ENCODE measurements at regions not wholly inside any gene's neighbourhood (a gene's known extent, or its start where the extent isn't known, plus 50 kb on each side); places are given as distances from the start of the nearest gene placed in this dataset.

DNA sequence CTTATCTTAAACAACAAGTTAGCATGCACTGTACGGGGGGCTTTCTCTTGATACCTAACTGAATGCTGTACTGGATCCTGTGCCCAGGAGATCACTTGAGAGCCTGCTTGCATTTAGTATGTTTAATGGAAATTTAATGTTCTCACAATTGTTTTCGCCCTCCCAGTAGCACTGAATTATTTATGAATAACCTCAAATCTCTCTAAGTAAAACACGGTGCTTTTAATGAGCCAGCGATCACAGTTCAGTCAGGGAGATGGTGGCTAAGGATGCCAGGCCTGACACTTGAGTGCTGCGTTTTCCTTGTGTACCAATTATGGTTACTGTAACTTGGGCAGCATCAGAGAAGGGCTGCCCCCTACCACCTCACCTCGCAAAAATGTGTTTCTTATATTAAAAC, 115.5 kb upstream of the ADARB2 start:
- 85% methylated on average over 6 of the region's 6 CpGs for WGBS
- Histone ChIP-seq H3K36me3 (ENCODE audit: control insufficient read depth in 4 of 4, insufficient read depth in 3 of 4, low read depth in 1 of 4, low read length in 3 of 4) (no peaks in the 10 kb centered on the region), H3K9me3 (ENCODE audit: control insufficient read depth in 4 of 4, low read length in 3 of 4) (no peaks in the 10 kb centered on the region), H3K9ac (ENCODE audit: low read depth in 1 of 2, low read length in 2 of 2) (no peak overlapping the region), H3K27ac (ENCODE audit: low read depth in 1 of 2, low read length in 2 of 2) (no peak overlapping the region), H3K27me3 (ENCODE audit: control insufficient read depth in 4 of 4, insufficient read depth in 4 of 4, low read length in 3 of 4) (no peaks in the 10 kb centered on the region), H3K4me1 (ENCODE audit: control insufficient read depth in 4 of 4, insufficient read depth in 4 of 4, low read length in 3 of 4) (no peaks in the 10 kb centered on the region), H3K4me3 (ENCODE audit: low read depth in 1 of 3, low read length in 3 of 3) (no peak overlapping the region)
- TF ChIP-seq, protein P1, sequence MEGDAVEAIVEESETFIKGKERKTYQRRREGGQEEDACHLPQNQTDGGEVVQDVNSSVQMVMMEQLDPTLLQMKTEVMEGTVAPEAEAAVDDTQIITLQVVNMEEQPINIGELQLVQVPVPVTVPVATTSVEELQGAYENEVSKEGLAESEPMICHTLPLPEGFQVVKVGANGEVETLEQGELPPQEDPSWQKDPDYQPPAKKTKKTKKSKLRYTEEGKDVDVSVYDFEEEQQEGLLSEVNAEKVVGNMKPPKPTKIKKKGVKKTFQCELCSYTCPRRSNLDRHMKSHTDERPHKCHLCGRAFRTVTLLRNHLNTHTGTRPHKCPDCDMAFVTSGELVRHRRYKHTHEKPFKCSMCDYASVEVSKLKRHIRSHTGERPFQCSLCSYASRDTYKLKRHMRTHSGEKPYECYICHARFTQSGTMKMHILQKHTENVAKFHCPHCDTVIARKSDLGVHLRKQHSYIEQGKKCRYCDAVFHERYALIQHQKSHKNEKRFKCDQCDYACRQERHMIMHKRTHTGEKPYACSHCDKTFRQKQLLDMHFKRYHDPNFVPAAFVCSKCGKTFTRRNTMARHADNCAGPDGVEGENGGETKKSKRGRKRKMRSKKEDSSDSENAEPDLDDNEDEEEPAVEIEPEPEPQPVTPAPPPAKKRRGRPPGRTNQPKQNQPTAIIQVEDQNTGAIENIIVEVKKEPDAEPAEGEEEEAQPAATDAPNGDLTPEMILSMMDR (IDR thresholded peaks at IDR 0.05; ENCODE audit: low read depth, low read length, missing input control), result no peak
- TF ChIP-seq TAF1 (conservative IDR thresholded peaks at IDR 0.05) (no peak), SP1 (IDR thresholded peaks at IDR 0.05) (no peak)
- DNase-seq (ENCODE audit: low spot score), result no peak

DNA sequence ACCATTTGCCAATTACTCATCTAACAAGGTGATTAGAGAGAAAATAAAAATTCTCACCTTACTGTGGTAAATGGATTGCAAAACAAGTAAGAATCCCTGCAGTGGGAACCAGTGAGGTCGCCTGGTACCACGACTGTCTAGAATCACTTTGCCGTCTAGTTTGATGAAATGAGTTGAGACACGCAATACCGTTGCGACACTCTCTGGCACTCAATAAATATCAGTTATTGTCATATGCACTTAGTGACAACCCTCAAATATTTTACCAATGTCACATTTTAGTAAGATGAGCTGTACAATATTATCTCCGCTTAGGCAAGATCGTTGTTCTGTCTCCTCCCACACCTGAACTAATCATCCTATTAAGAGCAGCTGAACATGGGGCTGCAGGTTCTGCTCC, 114.4 kb upstream of the ADARB2 start:
- Histone ChIP-seq H3K27me3 (ENCODE audit: control insufficient read depth in 4 of 4, insufficient read depth in 4 of 4, low read length in 3 of 4) (no peaks in the 10 kb centered on the region), H3K4me3 (ENCODE audit: low read depth in 1 of 3, low read length in 3 of 3) (no peak overlapping the region), H3K9me3 (ENCODE audit: control insufficient read depth in 4 of 4, low read length in 3 of 4) (no peaks in the 10 kb centered on the region), H3K36me3 (ENCODE audit: control insufficient read depth in 4 of 4, insufficient read depth in 3 of 4, low read depth in 1 of 4, low read length in 3 of 4) (no peaks in the 10 kb centered on the region), H3K4me1 (ENCODE audit: control insufficient read depth in 4 of 4, insufficient read depth in 4 of 4, low read length in 3 of 4) (no peaks in the 10 kb centered on the region), H3K9ac (ENCODE audit: low read depth in 1 of 2, low read length in 2 of 2) (no peak overlapping the region), H3K27ac (ENCODE audit: low read depth in 1 of 2, low read length in 2 of 2) (no peak overlapping the region)
- no peak for TF ChIP-seq SP1 (IDR thresholded peaks at IDR 0.05)
- DNase-seq (ENCODE audit: low spot score), result no peak
- WGBS, result 93% methylated on average over 8 of the region's 8 CpGs

DNA sequence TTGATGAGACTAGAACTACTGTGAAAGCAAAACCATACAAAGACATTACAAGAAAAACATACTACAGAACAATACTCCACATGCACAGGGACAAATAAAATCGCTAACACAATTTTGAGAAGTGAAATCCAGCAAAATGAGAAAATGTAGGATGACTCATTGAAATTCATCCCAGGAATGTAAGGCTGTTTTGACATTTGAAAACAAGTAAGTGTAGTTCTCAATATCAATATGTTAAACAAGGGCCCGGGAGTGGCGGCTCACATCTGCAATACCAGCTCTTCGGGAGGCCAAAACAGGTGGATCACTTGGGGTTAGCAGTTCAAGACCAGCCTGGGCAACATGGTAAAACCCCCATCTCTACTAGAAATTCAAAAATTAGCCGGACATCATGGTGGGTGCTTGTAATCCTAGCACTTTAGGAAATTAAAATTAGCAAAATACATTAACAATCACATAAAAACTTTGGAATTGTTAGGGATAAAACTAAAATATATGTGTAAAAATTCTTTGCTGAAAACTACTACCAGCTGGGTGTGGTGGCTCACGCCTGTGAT, 113.7 kb upstream of the ADARB2 start:
- WGBS, result 78% methylated on average over 6 of the region's 6 CpGs
- TF ChIP-seq FOXA2 (IDR thresholded peaks at IDR 0.05), result no peak
- H3K27ac ChIP-seq (ENCODE audit: low read depth in 1 of 2, low read length in 2 of 2), result no peak overlapping the region

DNA sequence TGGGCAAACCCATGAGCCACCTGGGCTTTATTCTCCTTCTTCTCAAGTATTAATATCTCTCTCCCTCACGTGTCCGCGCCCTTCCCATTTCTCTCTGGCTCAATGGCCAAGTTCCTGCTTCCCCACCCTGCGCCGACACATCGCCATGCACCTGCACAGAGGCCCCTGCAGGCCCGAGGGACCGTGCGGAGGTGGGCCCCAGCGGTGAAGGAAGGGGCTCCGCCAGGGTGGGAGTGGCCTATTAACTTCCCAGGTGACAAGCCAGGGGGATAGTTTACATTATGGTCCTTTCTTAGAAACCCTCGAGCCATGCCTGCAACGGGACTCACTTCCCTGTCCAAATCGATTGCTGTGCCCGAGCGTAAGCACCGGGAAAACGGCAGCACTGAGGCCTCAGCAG, 110.0 kb upstream of the ADARB2 start:
- Histone ChIP-seq H3K9me3 (ENCODE audit: control insufficient read depth in 4 of 4, low read length in 3 of 4) (no peaks in the 10 kb centered on the region), H3K4me1 (ENCODE audit: control insufficient read depth in 4 of 4, insufficient read depth in 4 of 4, low read length in 3 of 4) (no peaks in the 10 kb centered on the region), H3K9ac (ENCODE audit: low read depth in 1 of 2, low read length in 2 of 2) (no peak overlapping the region), H3K4me3 (ENCODE audit: low read depth in 1 of 3, low read length in 3 of 3) (no peak overlapping the region), H3K27me3 (ENCODE audit: control insufficient read depth in 4 of 4, insufficient read depth in 4 of 4, low read length in 3 of 4) (no peaks in the 10 kb centered on the region), H3K27ac (ENCODE audit: low read depth in 1 of 2, low read length in 2 of 2) (no peak overlapping the region), H3K36me3 (ENCODE audit: control insufficient read depth in 4 of 4, insufficient read depth in 3 of 4, low read depth in 1 of 4, low read length in 3 of 4) (no peaks in the 10 kb centered on the region)
- DNase-seq (ENCODE audit: low spot score), result no peak
- TF ChIP-seq FOXA2 (IDR thresholded peaks at IDR 0.05) (no peak), JUND (IDR thresholded peaks at IDR 0.05) (no peak), GABPA (IDR thresholded peaks at IDR 0.05 in 1 of 2, conservative IDR thresholded peaks at IDR 0.05 in 1 of 2) (no peak), TAF1 (conservative IDR thresholded peaks at IDR 0.05) (no peak), FOXA1 (IDR thresholded peaks at IDR 0.05) (no peak), RXRA (IDR thresholded peaks at IDR 0.05) (no peak), NR2F2 (IDR thresholded peaks at IDR 0.05) (no peak), HNF4A (conservative IDR thresholded peaks at IDR 0.05) (no peak), EGR1 (IDR thresholded peaks at IDR 0.05; ENCODE audit: low read depth in 2 of 2) (no peak), YY1 (IDR thresholded peaks at IDR 0.05) (no peak), SP1 (IDR thresholded peaks at IDR 0.05) (no peak), HNF4G (IDR thresholded peaks at IDR 0.05) (no peak)
- TF ChIP-seq, protein P2, sequence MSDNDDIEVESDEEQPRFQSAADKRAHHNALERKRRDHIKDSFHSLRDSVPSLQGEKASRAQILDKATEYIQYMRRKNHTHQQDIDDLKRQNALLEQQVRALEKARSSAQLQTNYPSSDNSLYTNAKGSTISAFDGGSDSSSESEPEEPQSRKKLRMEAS (IDR thresholded peaks at IDR 0.05), result no peak
- TF ChIP-seq, protein P3, sequence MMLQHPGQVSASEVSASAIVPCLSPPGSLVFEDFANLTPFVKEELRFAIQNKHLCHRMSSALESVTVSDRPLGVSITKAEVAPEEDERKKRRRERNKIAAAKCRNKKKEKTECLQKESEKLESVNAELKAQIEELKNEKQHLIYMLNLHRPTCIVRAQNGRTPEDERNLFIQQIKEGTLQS (IDR thresholded peaks at IDR 0.05), result no peak
- TF ChIP-seq, protein P4, sequence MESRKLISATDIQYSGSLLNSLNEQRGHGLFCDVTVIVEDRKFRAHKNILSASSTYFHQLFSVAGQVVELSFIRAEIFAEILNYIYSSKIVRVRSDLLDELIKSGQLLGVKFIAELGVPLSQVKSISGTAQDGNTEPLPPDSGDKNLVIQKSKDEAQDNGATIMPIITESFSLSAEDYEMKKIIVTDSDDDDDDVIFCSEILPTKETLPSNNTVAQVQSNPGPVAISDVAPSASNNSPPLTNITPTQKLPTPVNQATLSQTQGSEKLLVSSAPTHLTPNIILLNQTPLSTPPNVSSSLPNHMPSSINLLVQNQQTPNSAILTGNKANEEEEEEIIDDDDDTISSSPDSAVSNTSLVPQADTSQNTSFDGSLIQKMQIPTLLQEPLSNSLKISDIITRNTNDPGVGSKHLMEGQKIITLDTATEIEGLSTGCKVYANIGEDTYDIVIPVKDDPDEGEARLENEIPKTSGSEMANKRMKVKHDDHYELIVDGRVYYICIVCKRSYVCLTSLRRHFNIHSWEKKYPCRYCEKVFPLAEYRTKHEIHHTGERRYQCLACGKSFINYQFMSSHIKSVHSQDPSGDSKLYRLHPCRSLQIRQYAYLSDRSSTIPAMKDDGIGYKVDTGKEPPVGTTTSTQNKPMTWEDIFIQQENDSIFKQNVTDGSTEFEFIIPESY (IDR thresholded peaks at IDR 0.05), result no peak
- TF ChIP-seq, protein P1 (IDR thresholded peaks at IDR 0.05; ENCODE audit: low read depth, low read length, missing input control), result no peak
- WGBS, result 86% methylated on average over 18 of the region's 18 CpGs

More for the DNA sequence above, 113.7 kb upstream of the ADARB2 start:
- Histone ChIP-seq H3K27me3 (ENCODE audit: control insufficient read depth in 4 of 4, insufficient read depth in 4 of 4, low read length in 3 of 4) (no peaks in the 10 kb centered on the region), H3K4me1 (ENCODE audit: control insufficient read depth in 4 of 4, insufficient read depth in 4 of 4, low read length in 3 of 4) (no peaks in the 10 kb centered on the region), H3K36me3 (ENCODE audit: control insufficient read depth in 4 of 4, insufficient read depth in 3 of 4, low read depth in 1 of 4, low read length in 3 of 4) (no peaks in the 10 kb centered on the region), H3K4me3 (ENCODE audit: low read depth in 1 of 3, low read length in 3 of 3) (no peak overlapping the region), H3K9me3 (ENCODE audit: control insufficient read depth in 4 of 4, low read length in 3 of 4) (no peaks in the 10 kb centered on the region), H3K9ac (ENCODE audit: low read depth in 1 of 2, low read length in 2 of 2) (no peak overlapping the region)
- DNase-seq (ENCODE audit: low spot score), result no peak
